ENCODE measurements at regions not wholly inside any gene's neighbourhood (a gene's known extent, or its start where the extent isn't known, plus 50 kb on each side); places are given as distances from the start of the nearest gene placed in this dataset.
A peak's percentile ranks its signal among the peaks of the same experiment; 100 is the strongest.
"Not testable (repeated sequence)": the region's sequence is repeated elsewhere in the genome, so short reads cannot be mapped to it uniquely, and the experiment has no call there.

DNA sequence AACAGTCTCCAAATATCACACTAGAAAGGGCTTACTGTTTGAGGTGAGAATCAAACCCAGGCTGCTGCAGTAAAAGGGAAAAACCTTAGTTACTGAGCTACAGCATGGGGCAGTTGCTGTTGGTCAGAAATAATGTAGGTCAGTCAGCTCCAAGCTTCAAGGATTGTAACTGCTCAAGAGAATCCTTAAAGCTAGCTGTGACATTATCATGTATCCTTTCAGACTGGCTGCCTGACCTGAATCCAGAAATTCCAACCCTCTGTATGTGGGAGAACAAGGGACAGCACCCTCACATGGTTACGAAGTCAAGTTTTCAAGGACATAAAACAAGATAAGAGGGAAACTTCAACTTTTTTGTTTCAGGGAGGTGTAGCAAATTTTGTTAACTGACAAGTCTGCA is 365.9 kb upstream of the NPAP1 start:
- DNase-seq (ENCODE audit: low spot score): not testable (repeated sequence)

DNA sequence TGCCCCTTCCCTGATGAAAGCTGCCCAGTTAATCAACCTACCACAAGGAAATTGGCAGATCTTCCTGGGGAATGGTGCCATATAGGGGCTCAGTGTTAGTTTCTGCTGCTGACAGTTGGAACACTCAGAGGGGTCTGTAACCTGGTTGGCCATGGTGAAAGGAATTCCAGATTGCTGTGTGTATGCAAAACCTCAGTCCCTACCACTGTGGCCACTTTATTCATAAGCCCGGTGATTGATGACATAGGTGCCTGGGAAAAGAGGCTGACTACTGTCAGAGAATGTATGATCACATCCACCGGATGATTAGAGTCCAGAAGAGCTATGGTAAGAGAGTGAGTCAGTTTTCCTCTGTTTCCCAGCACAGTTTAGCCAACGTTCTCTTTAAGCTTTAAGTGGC is 363.9 kb upstream of the NPAP1 start:
- not testable (repeated sequence) for DNase-seq (ENCODE audit: low spot score)

DNA sequence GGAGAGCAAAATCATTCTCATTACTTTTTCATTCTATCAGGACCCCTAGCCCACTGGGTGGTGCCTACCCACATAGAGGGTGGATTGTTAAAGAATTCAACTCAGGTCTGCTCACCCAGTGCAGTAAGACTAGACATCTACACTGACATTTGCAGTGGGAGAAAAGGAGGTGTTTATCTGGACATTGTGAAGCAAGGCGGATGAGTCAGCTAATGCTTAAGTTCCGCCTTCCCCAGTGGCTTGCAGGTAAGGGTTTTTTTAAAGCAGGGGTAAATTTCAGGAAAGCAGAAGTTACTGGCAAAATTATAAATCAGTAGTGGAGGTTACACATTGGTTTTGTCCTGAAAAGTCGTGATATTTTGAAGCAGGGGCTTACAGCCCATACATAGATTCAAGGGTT is 359.2 kb upstream of the NPAP1 start:
- DNase-seq (ENCODE audit: low spot score): not testable (repeated sequence)

DNA sequence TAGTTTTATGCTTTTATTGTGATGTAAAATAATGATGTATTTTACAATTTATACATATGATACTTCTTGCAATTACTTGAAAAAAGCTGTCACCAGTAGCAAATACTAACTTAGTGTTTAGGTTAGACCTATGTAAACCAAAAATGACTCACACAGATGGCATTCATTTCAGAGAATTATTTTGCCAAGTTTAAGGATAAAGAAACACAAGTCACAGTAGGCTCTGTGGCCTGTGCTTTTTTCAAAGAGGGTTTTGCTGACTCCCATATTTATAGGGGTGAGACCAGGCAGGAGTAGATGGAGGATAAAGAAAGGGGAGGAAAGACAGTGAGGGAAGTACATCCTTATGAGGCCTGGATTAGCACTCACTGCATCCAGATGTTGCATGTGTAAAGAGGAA is 356.6 kb upstream of the NPAP1 start:
- no peak for DNase-seq (ENCODE audit: low spot score)

DNA sequence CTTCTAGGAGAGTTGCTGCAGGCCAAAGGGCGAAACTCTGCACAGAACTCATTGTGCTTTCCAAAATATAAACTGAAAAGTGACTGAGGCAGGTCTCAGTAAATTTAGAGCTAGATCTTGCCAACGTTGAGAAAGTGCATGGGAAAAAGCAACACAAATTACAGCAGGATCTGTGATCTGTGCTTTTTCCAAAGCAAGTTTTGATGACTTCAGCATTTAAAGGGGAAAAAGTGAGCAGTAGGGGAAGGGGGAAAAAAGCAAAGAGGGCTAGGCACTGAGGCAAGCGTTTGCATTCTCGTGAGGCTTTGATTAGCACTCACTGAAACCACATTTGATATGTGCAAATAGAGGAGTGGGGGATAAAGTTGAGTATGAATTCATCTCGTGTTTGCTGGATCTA is 351.5 kb upstream of the NPAP1 start:
- not testable (repeated sequence) for DNase-seq (ENCODE audit: low spot score)

DNA sequence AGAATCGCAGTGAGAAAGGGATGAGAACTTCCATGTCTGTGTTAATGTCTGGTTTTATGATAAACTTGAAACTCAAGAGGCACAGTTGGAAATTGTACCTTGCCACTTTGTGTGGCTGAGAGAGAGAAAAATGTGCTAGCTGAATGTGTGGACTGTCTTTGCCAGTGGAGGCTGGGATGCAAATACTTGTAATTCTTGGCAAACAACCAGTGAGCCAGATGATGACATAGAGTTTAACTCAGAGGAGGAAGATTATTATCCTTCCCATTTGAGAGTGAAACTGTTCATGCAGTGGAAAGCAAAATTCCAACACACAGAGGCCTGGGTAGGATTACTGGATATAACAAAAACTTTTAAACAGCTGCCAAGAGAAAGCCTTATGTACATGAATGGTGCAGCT is 349.1 kb upstream of the NPAP1 start:
- DNase-seq (ENCODE audit: low spot score): not testable (repeated sequence)

DNA sequence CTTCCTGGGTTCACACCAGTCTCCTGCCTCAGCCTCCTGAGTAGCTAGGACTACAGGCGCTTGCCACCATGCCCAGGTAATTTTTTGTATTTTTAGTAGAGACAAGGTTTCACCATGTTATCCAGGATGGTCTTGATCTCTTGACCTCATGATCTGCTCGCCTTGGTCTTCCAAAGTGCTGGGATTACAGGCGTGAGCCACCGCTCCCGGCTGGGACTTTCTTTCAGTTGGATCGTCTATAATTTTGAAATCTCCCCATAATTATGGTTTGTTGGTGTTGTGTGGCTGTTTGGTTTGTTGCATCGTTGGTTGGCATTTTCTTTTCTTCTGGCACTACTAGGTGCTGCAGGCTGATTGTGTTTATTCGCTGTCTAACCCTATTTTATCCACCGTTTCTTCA is 343.6 kb upstream of the NPAP1 start:
- DNase-seq (ENCODE audit: low spot score): not testable (repeated sequence)

DNA sequence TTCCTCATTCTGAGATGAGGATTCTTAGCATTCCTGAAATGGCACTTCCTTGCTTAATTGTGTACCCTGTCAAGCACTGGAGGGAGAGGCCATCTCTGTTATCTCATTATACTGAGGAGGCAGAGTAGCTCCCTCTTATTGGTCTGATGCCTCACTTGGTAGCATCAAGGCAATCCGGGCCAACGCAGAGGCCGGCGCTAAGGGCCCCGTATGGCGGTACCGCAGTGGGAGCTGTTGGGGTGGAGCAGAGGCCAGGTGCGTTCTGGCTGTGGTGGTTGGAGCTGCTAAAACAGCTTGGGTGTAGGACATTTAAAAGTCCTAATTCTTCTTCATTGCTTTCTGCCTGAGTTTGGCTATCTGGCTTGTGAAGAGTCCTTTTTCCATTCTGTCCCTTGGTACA is 333.7 kb upstream of the NPAP1 start:
- DNase-seq (ENCODE audit: low spot score): not testable (repeated sequence)

DNA sequence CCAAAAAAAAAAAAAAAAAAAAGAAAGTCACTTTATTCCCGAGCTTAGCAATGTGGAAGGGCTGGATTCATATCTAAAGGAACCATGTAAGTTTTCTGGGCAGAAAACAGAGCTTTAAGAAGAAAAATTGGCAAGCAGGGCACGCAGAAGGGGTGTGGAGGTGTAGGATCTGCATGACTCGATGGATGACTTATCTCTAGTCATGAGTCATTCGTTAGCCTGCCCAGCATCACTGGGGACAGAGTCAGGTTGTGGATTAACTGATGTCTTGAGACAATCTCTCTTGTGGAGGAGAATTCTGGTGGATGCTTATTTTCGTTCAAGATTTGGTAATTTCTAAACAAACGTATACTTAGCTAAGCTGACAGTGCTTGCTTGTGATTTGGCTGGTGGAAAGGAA is 322.8 kb upstream of the NPAP1 start:
- DNase-seq (ENCODE audit: low spot score): not testable (repeated sequence)

DNA sequence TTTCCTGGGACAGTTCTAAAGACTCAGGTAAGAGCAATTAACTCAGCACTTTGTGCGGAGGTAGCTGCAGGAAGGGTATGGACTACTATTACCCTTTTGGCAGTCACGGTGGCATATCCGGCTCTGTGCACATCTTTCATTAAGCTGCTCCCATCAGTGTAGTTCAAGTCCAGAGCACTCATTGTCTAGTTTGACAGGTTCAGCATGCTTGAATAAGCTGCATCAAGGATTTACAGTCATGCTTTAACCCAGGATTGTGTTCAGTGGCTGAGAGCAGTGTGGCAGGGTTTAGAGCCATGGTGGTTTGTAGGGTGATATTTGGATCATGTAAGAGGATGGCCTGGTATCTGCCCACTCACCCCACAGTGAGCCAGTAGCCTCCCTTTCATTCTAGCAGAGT is 294.5 kb upstream of the NPAP1 start:
- DNase-seq (ENCODE audit: low spot score): not testable (repeated sequence)

DNA sequence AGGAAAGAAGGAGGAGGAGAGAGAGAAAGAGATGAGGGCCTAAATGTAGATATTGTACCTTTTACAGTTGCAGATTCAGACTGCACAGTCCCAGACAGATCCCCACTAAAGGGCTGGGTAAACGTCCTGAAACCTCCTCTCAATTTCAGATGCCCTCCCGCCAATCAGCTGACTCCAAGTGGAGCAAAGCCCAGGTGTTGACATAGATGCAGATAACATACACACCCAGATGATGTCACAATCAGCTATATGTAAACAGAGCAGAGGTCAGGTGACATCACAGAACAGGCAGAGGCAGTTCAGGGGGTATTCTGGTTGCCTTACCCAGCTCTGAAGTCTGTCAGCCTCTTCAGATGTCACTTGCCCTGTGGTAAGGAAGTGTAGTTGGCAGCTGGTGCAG is 290.3 kb upstream of the NPAP1 start:
- not testable (repeated sequence) for DNase-seq (ENCODE audit: low spot score)

DNA sequence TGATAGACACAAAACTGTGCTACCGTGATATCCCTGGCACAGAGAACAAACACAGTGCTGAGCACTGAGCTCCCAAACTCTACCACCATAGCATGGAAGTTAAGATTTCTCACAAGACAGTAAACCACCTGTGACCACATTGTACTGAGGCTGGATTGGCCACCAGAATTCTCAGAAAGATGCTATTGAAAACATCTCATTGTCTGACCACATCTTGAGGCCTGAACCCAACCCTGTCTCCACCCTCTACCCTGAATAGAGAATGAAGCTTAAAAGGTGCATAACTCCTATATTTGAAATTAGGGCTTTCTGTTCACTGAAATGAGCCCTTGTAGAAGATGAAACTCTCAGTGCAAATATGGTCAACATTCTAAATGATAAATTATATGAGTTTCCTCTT is 281.3 kb upstream of the NPAP1 start:
- no peak for DNase-seq (ENCODE audit: low spot score)

DNA sequence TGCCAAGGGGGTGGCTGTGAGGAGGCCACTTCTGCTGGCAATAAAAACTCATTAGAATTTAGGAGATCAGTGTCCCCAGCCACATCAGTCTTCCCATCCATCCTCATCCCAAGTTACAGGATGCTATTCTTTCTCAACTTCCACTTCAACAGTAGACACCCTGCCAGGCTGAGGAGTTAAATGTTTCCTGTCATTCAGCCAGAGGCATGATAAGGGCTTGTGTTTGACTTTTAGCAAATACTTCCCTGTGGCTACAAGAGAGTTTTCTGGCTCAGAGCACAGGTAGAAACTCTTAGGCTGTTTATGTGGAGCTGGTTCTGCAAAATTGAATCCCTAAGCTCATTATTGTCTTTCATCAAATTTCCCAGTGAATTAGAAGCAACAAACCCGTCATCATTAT is 262.9 kb upstream of the NPAP1 start:
- not testable (repeated sequence) for DNase-seq (ENCODE audit: low spot score)

DNA sequence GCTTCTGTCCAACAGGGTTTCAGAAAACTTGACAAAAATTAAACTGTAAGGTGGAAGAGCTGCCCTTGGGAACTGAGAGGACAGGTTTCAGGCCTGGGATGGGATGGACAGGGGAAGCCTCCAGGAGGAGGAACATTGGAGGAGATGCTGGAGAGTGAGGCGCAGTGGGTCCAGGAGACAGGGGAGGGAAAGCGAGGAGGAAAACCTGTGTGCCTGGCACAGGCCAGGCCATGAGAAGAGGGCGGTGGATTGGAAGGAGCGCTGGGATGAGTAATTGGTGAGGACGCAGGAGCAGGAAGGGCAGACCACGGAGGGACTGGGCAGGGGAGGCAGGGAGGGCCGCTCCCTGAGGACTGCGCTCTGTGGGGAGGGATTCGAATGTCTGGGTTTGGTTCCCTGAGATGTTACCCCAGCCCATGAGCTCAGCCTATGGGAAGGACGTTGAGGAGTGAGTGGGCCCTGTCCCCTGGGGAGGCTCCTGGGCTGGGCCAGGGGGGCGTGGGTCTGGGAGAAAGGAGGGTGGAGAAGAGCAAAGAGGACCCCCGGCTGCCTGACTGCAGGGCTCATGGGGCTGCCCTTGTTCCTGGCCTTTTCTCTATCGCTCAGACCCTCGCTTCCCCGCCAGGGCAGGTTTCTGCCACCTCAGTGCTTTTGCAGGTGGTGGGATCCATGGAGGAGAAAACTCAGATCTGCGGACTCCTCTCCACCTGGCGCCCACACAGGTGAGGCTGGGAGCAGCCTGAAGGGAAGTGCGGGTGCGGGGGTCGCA is 249.1 kb upstream of the NPAP1 start:
- DNase-seq (ENCODE audit: low spot score): peak; percentile 45

DNA sequence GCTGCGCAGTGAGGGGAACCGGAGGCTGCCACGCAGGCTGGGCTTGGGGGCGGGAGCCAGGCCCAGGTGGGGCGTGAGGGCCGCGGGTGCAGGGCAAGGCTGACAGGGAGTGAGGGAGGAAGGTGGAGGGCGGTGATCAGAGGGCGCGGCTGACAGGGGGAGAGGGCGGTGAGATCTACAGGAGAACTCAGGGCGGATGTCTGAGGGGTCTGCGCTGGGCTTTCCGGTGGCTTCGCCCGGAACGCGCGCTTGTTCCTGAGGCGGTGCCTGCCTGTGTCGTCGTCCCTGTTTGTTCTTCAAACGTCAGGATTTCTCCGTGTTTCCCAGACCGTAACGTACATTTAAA is 248.5 kb upstream of the NPAP1 start:
- peak; percentile 39 for DNase-seq (ENCODE audit: low spot score)

DNA sequence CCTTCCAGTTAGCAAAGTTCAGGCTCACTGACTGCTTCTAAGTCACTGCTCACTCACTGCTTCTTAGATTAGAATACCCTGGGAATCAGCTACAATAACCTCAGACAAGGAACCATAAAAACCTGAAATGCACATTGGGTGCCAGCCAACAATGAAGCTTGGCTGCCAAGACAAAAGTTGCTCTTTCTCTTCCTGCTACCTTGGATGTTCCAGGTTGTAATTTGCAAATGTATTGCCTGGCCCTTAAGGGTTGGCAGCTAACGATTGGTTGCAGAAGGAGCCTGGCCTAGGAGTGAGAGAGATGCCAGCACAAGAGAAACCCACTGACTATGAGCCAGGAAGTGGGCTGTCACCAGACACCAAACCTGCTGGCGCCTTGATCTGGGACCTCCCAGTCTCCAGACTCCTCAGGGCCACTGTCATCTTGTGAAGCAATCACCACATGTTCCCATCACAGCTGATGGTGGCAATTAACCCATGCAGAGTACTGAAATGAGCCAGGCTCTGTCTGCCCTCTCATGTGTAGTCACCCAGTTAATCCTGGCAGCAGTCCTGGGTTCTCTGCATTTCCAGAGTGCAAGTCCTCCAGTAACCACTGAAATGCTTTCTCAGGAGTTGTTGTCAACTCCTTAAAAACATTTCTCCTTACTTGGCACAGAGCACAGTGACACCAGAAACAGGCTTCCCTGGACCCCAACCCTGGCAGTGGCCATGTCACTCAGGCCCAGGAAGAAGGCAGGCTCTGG is 240.3 kb upstream of the NPAP1 start:
- not testable (repeated sequence) for DNase-seq (ENCODE audit: low spot score)

DNA sequence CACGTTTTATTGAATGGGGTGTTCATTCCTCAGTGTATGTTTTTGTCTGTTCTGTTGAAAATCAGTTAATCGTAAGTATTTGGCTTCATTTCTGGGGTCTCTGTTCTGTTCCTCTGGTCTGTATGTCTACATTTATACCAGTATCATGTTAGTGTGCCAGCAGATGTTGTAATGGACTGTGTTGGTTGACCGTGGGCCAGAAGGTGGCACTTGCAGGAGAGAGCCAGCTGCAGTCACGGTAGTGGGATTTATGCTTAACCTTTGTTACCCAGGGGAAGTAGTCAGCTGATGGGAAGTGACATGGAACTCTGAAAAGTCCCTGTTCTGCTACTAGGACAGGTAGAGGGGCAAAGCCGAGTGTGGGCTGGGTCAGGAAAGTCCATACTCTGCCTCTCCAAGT is 238.3 kb upstream of the NPAP1 start:
- DNase-seq (ENCODE audit: low spot score): not testable (repeated sequence)

DNA sequence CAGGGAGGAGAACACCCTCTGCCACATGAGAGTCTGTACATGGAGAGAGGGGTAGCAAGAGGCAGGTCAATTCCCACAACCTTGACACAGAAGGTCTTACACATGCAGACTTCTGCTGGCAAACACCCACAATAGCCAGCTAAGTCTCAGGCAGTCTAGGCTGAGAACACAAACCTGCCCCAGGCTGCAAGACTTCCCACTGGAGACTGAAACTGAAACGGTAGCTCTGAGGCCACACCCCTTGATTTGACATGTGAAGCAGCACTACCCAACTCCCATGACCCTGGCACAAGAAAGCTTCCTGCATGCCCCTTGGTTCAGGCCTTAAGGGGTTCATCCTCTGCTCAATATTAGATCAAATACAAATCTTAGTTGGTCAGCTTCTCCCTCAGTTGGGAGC is 237.8 kb upstream of the NPAP1 start:
- DNase-seq (ENCODE audit: low spot score): not testable (repeated sequence)

DNA sequence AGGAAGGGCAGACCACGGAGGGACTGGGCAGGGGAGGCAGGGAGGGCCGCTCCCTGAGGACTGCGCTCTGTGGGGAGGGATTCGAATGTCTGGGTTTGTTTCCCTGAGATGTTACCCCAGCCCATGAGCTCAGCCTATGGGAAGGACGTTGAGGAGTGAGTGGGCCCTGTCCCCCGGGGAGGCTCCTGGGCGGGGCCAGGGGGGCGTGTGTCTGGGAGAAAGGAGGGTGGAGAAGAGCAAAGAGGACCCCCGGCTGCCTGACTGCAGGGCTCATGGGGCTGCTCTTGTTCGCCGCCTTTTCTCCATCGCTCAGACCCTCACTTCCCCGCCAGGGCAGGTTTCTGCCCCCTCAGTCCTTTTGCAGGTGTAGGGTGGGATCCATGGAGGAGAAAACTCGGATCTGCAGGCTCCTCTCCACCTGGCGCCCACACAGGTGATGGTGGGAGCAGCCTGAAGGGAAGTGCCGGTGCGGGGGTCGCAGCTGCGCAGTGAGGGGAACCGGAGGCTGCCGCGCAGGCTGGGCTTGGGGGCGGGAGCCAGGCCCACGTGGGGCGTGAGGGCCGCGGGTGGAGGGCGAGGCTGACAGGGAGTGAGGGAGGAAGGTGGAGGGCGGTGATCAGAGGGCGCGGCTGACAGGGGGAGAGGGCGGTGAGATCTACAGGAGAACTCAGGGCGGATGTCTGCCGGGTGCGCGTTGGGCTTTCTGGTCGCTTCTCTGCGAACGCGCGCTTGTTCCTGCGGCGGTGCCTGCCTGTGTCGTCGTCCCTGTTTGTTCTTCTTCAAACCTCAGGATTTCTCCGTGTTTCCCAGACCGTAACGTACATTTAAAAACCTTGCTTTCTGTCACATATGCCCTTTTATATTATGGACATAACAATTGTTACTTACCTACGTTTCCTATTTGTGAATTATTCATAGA is 198.2 kb upstream of the NPAP1 start:
- not testable (repeated sequence) for DNase-seq (ENCODE audit: low spot score)

DNA sequence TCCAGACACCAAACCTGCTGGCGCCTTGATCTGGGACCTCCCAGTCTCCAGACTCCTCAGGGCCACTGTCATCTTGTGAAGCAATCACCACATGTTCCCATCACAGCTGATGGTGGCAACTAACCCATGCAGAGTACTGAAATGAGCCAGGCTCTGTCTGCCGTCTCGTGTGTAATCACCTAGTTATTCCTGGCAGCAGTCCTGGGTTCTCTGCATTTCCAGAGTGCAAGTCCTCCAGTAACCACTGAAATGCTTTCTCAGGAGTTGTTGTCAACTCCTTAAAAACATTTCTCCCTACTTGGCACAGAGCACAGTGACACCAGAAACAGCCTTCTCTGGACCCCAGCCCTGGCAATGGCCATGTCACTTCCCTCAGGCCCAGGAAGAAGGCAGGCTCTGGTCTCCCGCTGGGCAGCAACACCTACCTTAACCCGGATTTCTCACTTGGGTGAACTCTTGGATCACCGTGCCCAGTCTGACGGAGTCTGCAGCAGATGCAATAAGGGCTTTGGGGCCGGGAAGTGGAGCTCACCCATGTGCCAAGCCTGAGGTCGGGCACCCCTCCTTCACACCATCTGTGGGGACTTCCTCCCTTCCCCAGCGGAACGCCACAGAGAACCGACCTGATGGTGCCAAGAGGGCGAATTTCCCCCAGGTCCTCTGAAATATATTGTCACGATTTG is 189.5 kb upstream of the NPAP1 start:
- not testable (repeated sequence) for DNase-seq (ENCODE audit: low spot score)

DNA sequence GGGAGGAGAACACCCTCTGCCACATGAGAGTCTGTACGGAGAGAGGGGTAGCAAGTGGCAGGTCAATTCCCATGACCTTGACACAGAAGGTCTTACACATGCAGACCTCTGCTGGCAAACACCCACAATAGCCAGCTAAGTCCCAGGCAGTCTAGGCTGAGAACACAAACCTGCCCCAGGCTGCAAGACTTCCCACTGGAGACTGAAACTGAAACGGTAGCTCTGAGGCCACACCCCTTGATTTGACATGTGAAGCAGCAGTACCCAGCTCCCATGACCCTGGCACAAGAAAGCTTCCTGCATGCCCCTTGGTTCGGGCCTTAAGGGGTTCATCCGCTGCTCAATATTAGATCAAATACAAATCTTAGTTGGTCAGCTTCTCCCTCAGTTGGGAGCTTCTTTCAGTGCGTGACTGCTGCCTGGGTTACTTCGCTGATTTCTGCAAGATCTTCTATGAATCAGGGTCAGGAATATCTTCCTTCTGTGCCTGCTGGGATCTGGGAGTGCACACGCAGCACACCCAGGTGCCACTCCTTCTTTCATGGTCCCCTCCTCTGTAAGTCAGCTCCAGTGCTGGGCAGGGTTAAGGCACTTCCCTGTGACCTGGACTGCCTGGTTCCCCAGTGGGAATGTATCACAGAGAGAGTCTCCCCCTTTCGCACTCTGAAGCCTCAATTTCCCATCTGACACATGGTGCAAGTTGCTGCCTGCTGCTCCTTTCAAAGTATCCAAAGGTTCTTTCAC is 187.2 kb upstream of the NPAP1 start:
- DNase-seq (ENCODE audit: low spot score): not testable (repeated sequence)
